GM12872 (cell line): ENCODE measurements at regions not wholly inside any gene's neighbourhood (a gene's known extent, or its start where the extent isn't known, plus 50 kb on each side); places are given as distances from the start of the nearest gene placed in this dataset.

Experiments used
- TF ChIP-seq, protein P1 (sequence below): IDR thresholded peaks from 3 replicates; pipeline ENCODE4 v1.5.1; 2011; ENCODE audit warnings: low read depth, mild to moderate bottlenecking, low read length, moderate library complexity; ENCODE audit not compliant: insufficient read depth

GRCh38 chr14:34168656-34169055 is 217.8 kb upstream of the EGLN3 start:
- TF ChIP-seq, protein P1, sequence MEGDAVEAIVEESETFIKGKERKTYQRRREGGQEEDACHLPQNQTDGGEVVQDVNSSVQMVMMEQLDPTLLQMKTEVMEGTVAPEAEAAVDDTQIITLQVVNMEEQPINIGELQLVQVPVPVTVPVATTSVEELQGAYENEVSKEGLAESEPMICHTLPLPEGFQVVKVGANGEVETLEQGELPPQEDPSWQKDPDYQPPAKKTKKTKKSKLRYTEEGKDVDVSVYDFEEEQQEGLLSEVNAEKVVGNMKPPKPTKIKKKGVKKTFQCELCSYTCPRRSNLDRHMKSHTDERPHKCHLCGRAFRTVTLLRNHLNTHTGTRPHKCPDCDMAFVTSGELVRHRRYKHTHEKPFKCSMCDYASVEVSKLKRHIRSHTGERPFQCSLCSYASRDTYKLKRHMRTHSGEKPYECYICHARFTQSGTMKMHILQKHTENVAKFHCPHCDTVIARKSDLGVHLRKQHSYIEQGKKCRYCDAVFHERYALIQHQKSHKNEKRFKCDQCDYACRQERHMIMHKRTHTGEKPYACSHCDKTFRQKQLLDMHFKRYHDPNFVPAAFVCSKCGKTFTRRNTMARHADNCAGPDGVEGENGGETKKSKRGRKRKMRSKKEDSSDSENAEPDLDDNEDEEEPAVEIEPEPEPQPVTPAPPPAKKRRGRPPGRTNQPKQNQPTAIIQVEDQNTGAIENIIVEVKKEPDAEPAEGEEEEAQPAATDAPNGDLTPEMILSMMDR: no peak

DNA sequence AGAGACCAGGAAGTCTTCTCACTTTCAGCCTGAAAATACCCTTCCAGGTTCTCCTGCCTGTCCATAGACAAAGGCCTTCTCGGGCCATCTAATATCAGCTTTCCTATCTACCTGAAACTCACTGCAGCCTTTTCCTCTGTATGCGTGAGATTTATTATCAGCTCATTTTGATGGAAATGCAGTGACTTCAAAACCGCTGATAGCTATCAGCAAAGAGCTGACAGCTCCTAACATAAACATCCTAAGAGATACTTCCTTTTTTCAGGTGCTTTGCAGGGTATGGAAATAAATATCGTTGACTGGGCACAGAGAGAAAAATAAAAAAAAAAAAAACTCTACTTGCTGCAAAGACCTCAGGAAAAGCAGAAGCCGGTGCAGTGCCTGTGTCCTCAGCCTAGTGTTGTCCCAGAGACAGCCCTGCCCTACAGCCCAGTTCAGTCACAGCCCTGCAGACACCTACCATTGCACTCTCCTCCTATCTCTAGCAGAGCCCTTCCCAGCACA is 215.0 kb upstream of the EGLN3 start:
- TF ChIP-seq, protein P1: no peak

- TF ChIP-seq, protein P1: no peak
Measured at GRCh38 chr14:34164162-34164864, 213.4 kb upstream of the EGLN3 start.

- TF ChIP-seq, protein P1: no peak
Measured at GRCh38 chr14:34161351-34162082, 210.6 kb upstream of the EGLN3 start.

GRCh38 chr14:34160619-34161018 is 209.7 kb upstream of the EGLN3 start:
- TF ChIP-seq, protein P1: no peak

- TF ChIP-seq, protein P1: no peak
Measured at GRCh38 chr14:34157651-34158050, 206.8 kb upstream of the EGLN3 start.

DNA sequence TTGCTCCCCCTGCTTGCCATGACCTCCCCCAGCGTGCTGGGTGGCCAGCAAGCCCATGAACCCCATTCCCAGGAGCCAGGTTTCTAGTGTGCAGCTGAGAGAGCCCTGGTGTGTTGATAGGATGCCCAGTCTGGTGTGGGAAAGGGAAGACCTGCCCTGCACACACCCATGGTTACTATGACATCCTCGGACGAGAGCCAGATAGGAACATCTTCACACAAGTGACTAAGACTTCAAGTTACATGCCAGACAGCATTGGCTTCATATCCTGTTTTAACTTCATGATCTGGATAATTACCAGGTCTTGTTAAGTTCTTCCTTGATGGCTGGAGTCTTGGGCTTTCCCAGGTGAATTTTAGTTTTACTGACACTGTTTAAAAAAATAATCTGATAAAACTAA is 196.6 kb upstream of the EGLN3 start:
- TF ChIP-seq, protein P1: no peak
